ENCODE measurements at regions not wholly inside any gene's neighbourhood (a gene's known extent, or its start where the extent isn't known, plus 50 kb on each side); places are given as distances from the start of the nearest gene placed in this dataset.

GRCh38 chr4:123042095-123042494, 119.7 kb upstream of the NUDT6 start:
- Histone ChIP-seq H3K27ac (no peak overlapping the region), H3K4me3 (no peak overlapping the region), H3K27me3 (no peaks in the 10 kb centered on the region), H3K4me1 (ENCODE audit: low read depth) (no peaks in the 10 kb centered on the region), H3K9me3 (ENCODE audit: low read depth) (no peaks in the 10 kb centered on the region), H3K36me3 (no peaks in the 10 kb centered on the region)
- DNase-seq (ENCODE audit: low read depth in 1 of 2, low spot score in 1 of 2) = no peak
- TF ChIP-seq CTCF (IDR thresholded peaks at IDR 0.05; ENCODE audit: low read depth, low read length) = no peak

DNA sequence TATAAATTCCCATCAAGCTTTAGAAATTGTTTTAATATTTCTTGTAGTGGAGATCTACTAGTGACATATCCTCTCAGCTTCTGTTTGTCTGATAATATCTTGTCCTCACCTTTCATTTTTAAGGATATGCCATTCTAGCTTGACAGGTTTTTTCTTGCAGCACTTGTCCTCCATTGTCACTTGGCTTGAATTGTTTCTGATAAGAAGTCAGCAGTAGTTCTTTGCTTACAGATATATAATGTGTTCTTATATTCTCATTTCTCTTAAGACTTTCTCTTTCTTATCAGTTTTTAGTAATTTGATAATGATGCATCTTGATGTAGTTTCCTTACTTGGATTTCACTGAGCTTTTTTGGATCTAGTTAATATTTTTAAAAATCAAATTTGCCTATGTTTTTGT, 120.6 kb upstream of the NUDT6 start:
- Histone ChIP-seq H3K36me3 (no peaks in the 10 kb centered on the region), H3K4me1 (ENCODE audit: low read depth) (no peaks in the 10 kb centered on the region), H3K4me3 (no peak overlapping the region), H3K27ac (no peak overlapping the region), H3K9me3 (ENCODE audit: low read depth) (no peaks in the 10 kb centered on the region), H3K27me3 (no peaks in the 10 kb centered on the region)
- TF ChIP-seq CTCF (IDR thresholded peaks at IDR 0.05; ENCODE audit: low read depth, low read length) = no peak
- no peak for DNase-seq (ENCODE audit: low read depth in 1 of 2, low spot score in 1 of 2)

- DNase-seq (ENCODE audit: low read depth in 1 of 2, low spot score in 1 of 2) = no peak
- H3K27me3 ChIP-seq = no peaks in the 10 kb centered on the region
- H3K9me3 ChIP-seq (ENCODE audit: low read depth) = no peaks in the 10 kb centered on the region
- no peaks in the 10 kb centered on the region for H3K4me1 ChIP-seq (ENCODE audit: low read depth)
- no peak for TF ChIP-seq CTCF (IDR thresholded peaks at IDR 0.05; ENCODE audit: low read depth, low read length)
- no peaks in the 10 kb centered on the region for H3K36me3 ChIP-seq
- no peak overlapping the region for H3K4me3 ChIP-seq
- H3K27ac ChIP-seq = no peak overlapping the region
Measured at GRCh38 chr4:123043793-123044425, 121.5 kb upstream of the NUDT6 start.

- no peak for TF ChIP-seq CTCF (IDR thresholded peaks at IDR 0.05; ENCODE audit: low read depth, low read length)
- DNase-seq (ENCODE audit: low read depth in 1 of 2, low spot score in 1 of 2) = no peak
- no peak overlapping the region for H3K27ac ChIP-seq
- no peaks in the 10 kb centered on the region for H3K27me3 ChIP-seq
- H3K4me3 ChIP-seq = no peak overlapping the region
- no peaks in the 10 kb centered on the region for H3K36me3 ChIP-seq
- no peaks in the 10 kb centered on the region for H3K9me3 ChIP-seq (ENCODE audit: low read depth)
- no peaks in the 10 kb centered on the region for H3K4me1 ChIP-seq (ENCODE audit: low read depth)
Measured at GRCh38 chr4:123046096-123046495, 123.7 kb upstream of the NUDT6 start.

DNA sequence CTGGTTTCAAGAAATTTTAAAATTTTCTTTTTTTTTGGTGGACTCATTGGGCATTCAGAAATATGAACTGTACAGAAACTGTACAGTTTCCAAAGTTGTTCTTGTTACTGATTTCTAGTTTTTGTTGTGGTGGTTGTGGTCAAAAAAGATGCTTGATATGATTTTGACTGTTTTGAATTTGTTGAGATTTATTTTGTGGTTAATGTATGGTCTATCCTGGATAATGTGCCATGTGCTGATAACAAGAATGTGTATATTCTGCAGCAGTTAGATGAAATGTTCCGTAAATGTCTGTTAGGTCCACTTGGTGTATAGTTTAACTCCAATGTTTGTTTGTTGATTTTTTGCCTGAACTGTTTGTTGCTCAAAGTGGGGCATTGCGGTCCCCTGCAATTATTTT, 127.6 kb upstream of the NUDT6 start:
- Histone ChIP-seq H3K4me1 (ENCODE audit: low read depth) (no peaks in the 10 kb centered on the region), H3K36me3 (no peaks in the 10 kb centered on the region), H3K4me3 (no peak overlapping the region), H3K27ac (no peak overlapping the region), H3K9me3 (ENCODE audit: low read depth) (no peaks in the 10 kb centered on the region), H3K27me3 (no peaks in the 10 kb centered on the region)
- no peak for DNase-seq (ENCODE audit: low read depth in 1 of 2, low spot score in 1 of 2)
- no peak for TF ChIP-seq CTCF (IDR thresholded peaks at IDR 0.05; ENCODE audit: low read depth, low read length)

DNA sequence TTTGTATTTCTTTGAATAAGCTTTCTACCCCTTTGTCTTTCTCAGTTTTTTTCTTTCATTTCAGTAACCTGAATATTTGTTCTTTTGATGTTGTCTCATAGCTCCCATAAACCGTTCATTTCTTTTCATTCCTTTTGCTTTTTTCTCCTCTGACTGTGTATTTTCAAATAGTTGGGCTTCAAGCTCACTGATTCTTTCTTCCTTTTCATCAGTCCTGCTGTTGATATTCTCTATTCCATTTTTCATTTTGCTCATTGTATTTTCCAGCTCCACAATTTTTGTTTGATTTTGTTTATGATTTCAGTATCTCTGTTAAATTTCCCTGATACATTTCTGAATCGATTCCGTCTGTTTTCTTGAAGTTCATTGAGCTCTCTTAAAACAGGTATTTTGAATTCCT, 129.6 kb upstream of the NUDT6 start:
- DNase-seq (ENCODE audit: low read depth in 1 of 2, low spot score in 1 of 2) = no peak
- Histone ChIP-seq H3K27me3 (no peaks in the 10 kb centered on the region), H3K4me1 (ENCODE audit: low read depth) (no peaks in the 10 kb centered on the region), H3K27ac (no peak overlapping the region), H3K36me3 (no peaks in the 10 kb centered on the region), H3K4me3 (no peak overlapping the region), H3K9me3 (ENCODE audit: low read depth) (no peaks in the 10 kb centered on the region)
- no peak for TF ChIP-seq CTCF (IDR thresholded peaks at IDR 0.05; ENCODE audit: low read depth, low read length)

All from cardiac muscle cell (in vitro differentiated cells and primary cell).